Sigmoid colon (tissue), 6 donors: ENCODE measurements at regions not wholly inside any gene's neighbourhood (a gene's known extent, or its start where the extent isn't known, plus 50 kb on each side); places are given as distances from the start of the nearest gene placed in this dataset.

ENCODE experiments used
- DNase-seq: peaks from one replicate; pipeline ENCODE4 v3.0.0-alpha.2; 2019
- H3K27ac ChIP-seq, 4 donors: fragments of 200-600 bp; sonication (generic); one replicate each; pipeline ENCODE4 v1.5.1; 2016 to 2019; ENCODE audit warnings: mild to moderate bottlenecking in 1 of 4
- H3K27me3 ChIP-seq, 3 donors: fragments of 200-600 bp; sonication (generic); one replicate each; pipeline ENCODE4 v1.5.1; 2019; ENCODE audit warnings: mild to moderate bottlenecking in 1 of 3
- H3K36me3 ChIP-seq, 4 donors: fragments of 200-600 bp; sonication (generic); one replicate each; pipeline ENCODE4 v1.5.1; 2016 to 2019
- H3K4me1 ChIP-seq, 4 donors: fragments of 200-600 bp; sonication (generic); one replicate each; pipeline ENCODE4 v1.5.1; 2017 to 2019
- H3K4me3 ChIP-seq, 4 donors: fragments of 200-600 bp; sonication (generic); one replicate each; pipeline ENCODE4 v1.5.1; 2017 to 2019; ENCODE audit warnings: mild to moderate bottlenecking in 2 of 4, moderate library complexity in 1 of 4
- H3K9me3 ChIP-seq, 4 donors: fragments of 200-600 bp in 3 of 4; sonication (generic) in 3 of 4; one replicate each; pipeline versions ENCODE4 v1.5.1 to v1.6.1; 2013 to 2019
- EP300 ChIP-seq, 4 donors: sonication (generic); formaldehyde crosslinking; IDR thresholded peaks; one replicate each; pipeline ENCODE4 v1.6.1; 2017; ENCODE audit warnings: antibody characterized with exemption in 4 of 4
- POLR2A ChIP-seq, 2 donors: fragments of 450-650 bp; IDR thresholded peaks; one replicate each; pipeline ENCODE4 v1.6.1; 2016; ENCODE audit warnings: antibody characterized with exemption in 2 of 2, mild to moderate bottlenecking in 2 of 2, moderate library complexity in 2 of 2
- POLR2AphosphoS5 ChIP-seq, 4 donors: sonication (generic); formaldehyde crosslinking; IDR thresholded peaks; one replicate each; pipeline ENCODE4 v1.6.1; 2017; ENCODE audit warnings: antibody characterized with exemption in 4 of 4
- WGBS, 2 donors: extraction: QIAGEN DNeasy Blood & Tissue Kit; methylation state at CpG; one replicate each; pipeline ENCODE4 v1.1.7; 2013; 5-methylcytosine and 5-hydroxymethylcytosine counted together
- intact Hi-C: fragments of 100-400 bp; cut with DNase I; formaldehyde crosslinking; loops from one replicate; pipeline ENCODE4 v1.15.1; 2023
- TF ChIP-seq, protein P1 (sequence below), 4 experiments: fragments of 450-650 bp in 3 of 4; fragments of 200-600 bp in 1 of 4; IDR thresholded peaks; one replicate each; pipeline ENCODE4 v1.5.1; 2016 to 2019; ENCODE audit warnings: antibody characterized with exemption in 4 of 4, mild to moderate bottlenecking in 3 of 4, moderate library complexity in 2 of 4
- donor health status: healthy with polysubstance abuse.
- donor health status: healthy.

DNA sequence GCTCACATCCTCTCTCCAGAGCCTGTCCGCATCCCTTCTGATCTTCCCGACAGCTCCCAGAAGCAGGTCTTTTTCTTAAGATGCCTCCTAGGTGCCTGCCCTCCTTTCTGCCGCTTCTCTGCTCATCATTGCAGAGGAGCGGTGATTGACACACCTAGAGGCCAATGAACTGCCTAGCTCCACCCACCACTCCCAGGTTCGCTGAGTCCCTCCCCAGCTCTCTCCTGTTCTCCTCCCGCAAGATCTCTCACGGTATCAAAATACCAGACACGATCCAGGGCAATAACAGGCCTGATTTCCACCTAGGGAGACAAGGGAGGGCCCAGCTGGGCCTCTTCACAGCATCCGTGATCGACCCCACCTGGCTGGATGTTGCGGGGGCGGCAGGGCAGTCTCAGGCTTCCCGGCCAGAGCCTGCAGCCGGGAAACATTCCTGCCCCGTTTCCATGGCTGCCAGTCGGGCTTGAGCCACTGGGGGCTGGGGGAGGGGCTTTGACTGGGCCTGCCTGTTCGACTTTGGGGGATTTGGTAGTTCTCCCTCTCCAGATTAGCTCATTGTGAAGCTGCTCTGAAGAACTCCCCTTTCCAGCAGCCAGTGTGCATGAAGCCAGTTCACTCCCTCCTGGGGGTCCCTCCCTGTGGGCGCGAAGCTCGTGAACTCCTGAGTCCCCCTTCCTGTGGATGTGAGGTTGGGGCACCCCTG lies 373.5 kb downstream of the RPS24 start:
- Histone ChIP-seq H3K4me3 (peak overlapping the region in 3 of 4 donors; percentile 18 to 24 (median 20)), H3K27me3 (no peaks in the 10 kb centered on the region), H3K36me3 (no peaks in the 10 kb centered on the region), H3K9me3 (no peaks in the 10 kb centered on the region), H3K27ac (peak overlapping the region; percentile 30 to 80 (median 76)), H3K4me1 (peaks cover 0 to 35% (median 30%) of the 10 kb centered on the region in 4 donors)
- intact Hi-C loops, result loop anchor here (5.0 kb wide), 1 partner anchor 65 kb away; no protein-coding TSS in a partner anchor
- TF ChIP-seq, protein P1, sequence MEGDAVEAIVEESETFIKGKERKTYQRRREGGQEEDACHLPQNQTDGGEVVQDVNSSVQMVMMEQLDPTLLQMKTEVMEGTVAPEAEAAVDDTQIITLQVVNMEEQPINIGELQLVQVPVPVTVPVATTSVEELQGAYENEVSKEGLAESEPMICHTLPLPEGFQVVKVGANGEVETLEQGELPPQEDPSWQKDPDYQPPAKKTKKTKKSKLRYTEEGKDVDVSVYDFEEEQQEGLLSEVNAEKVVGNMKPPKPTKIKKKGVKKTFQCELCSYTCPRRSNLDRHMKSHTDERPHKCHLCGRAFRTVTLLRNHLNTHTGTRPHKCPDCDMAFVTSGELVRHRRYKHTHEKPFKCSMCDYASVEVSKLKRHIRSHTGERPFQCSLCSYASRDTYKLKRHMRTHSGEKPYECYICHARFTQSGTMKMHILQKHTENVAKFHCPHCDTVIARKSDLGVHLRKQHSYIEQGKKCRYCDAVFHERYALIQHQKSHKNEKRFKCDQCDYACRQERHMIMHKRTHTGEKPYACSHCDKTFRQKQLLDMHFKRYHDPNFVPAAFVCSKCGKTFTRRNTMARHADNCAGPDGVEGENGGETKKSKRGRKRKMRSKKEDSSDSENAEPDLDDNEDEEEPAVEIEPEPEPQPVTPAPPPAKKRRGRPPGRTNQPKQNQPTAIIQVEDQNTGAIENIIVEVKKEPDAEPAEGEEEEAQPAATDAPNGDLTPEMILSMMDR (IDR thresholded peaks at IDR 0.05), result no peak
- TF ChIP-seq POLR2AphosphoS5 (IDR thresholded peaks at IDR 0.05), result peak in 3 of 4 donors; percentile 46 to 57 (median 55)
- no peak for TF ChIP-seq EP300 (IDR thresholded peaks at IDR 0.05)
- DNase-seq, result peak; percentile 89
- 13 to 14% methylated on average over 20 of the region's 20 CpGs for WGBS, 2 donors

DNA sequence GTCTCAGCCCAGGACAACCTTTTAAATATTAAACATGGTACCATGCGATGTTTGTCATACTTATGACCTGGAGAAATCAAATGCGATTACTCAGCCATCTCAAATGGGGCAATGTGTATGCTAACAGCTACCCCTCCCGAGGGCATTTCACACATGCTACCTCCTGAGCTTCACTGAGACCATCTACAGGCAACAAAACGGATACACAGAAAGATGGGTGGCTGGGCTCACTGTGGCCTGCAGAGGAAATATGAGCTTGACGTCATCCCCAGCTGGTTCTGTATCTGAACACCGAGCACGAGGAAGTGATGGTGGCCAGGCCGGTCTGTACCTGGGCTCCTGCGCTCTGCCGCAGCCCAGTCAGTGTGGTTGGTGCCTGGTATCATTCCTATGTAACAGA lies 374.3 kb downstream of the RPS24 start:
- 84 to 86% methylated on average over 10 of the region's 10 CpGs for WGBS, 2 donors
- H3K27ac ChIP-seq, result peak overlapping the region; percentile 73 to 80 (median 76)
- H3K4me3 ChIP-seq, result no peak overlapping the region
- peak; percentile 36 for DNase-seq
- TF ChIP-seq, protein P1 (IDR thresholded peaks at IDR 0.05), result no peak
- TF ChIP-seq EP300 (IDR thresholded peaks at IDR 0.05), result no peak
- no peak for TF ChIP-seq POLR2A (IDR thresholded peaks at IDR 0.05)
- no peak for TF ChIP-seq POLR2AphosphoS5 (IDR thresholded peaks at IDR 0.05)
- no peaks in the 10 kb centered on the region for H3K36me3 ChIP-seq
- H3K27me3 ChIP-seq, result no peaks in the 10 kb centered on the region
- H3K4me1 ChIP-seq, result peaks cover 0 to 33% (median 30%) of the 10 kb centered on the region in 4 donors
- H3K9me3 ChIP-seq, result no peaks in the 10 kb centered on the region
- intact Hi-C loops, result loop anchor here (5.0 kb wide), 1 partner anchor 64 kb away; no protein-coding TSS in a partner anchor

- DNase-seq, result peak; percentile 92
- intact Hi-C loops, result loop anchor here (5.0 kb wide), 1 partner anchor 63 kb away; no protein-coding TSS in a partner anchor
- no peak overlapping the region for H3K4me3 ChIP-seq
- no peaks in the 10 kb centered on the region for H3K27me3 ChIP-seq
- H3K4me1 ChIP-seq, result peaks cover 0 to 33% (median 30%) of the 10 kb centered on the region in 4 donors
- no peaks in the 10 kb centered on the region for H3K36me3 ChIP-seq
- TF ChIP-seq EP300 (IDR thresholded peaks at IDR 0.05) (no peak), POLR2AphosphoS5 (IDR thresholded peaks at IDR 0.05) (peak in 1 of 4 donors; percentile 20)
- H3K27ac ChIP-seq, result peak overlapping the region; percentile 73 to 80 (median 76)
- H3K9me3 ChIP-seq, result no peaks in the 10 kb centered on the region
- WGBS, 2 donors, result 79 to 82% methylated on average over 12 of the region's 12 CpGs
Observed at GRCh38 chr10:78408671-78409472, 375.2 kb downstream of the RPS24 start.

- no peak overlapping the region for H3K27ac ChIP-seq
- no peak for TF ChIP-seq EP300 (IDR thresholded peaks at IDR 0.05)
- TF ChIP-seq, protein P1 (IDR thresholded peaks at IDR 0.05), result no peak
- no peak for TF ChIP-seq POLR2A (IDR thresholded peaks at IDR 0.05)
- no peak for TF ChIP-seq POLR2AphosphoS5 (IDR thresholded peaks at IDR 0.05)
- no peaks in the 10 kb centered on the region for H3K36me3 ChIP-seq
- 89 to 92% methylated on average over 15 of the region's 15 CpGs for WGBS, 2 donors
- no peaks in the 10 kb centered on the region for H3K27me3 ChIP-seq
- no peaks in the 10 kb centered on the region for H3K9me3 ChIP-seq
- no peak overlapping the region for H3K4me3 ChIP-seq
- DNase-seq, result peak; percentile 42
- peaks cover 0 to 33% (median 30%) of the 10 kb centered on the region in 4 donors for H3K4me1 ChIP-seq
- intact Hi-C loops, result no loop called here
Observed at GRCh38 chr10:78410046-78410965, 376.6 kb downstream of the RPS24 start.
